NOMO-1 treated with dmso at 0.1 percent for 144 hours (cell line): ENCODE measurements at regions not wholly inside any gene's neighbourhood (a gene's known extent, or its start where the extent isn't known, plus 50 kb on each side); places are given as distances from the start of the nearest gene placed in this dataset.
"Not testable (repeated sequence)": the region's sequence is repeated elsewhere in the genome, so short reads cannot be mapped to it uniquely, and the experiment has no call there.

Source experiments
- DNase-seq: peaks from one replicate; lab custom pipeline; 2025; ENCODE audit not compliant: unreplicated experiment; lab: John Stamatoyannopoulos, UW

- DNase-seq: no peak
These were observed 136.3 kb downstream of the TFAP2C start for GRCh38 chr20:56765172-56766073.

- DNase-seq: no peak
These were observed 137.4 kb downstream of the TFAP2C start for GRCh38 chr20:56766528-56766927.

GRCh38 chr20:56769921-56770600 is 141.0 kb downstream of the TFAP2C start:
- DNase-seq: no peak

- DNase-seq: no peak
These were observed 144.6 kb downstream of the TFAP2C start for GRCh38 chr20:56773749-56774148.

- DNase-seq: no peak
These were observed 145.8 kb downstream of the TFAP2C start for GRCh38 chr20:56774873-56775272.

- DNase-seq: no peak
These were observed 147.2 kb downstream of the TFAP2C start for GRCh38 chr20:56776345-56776744.

GRCh38 chr20:56778765-56779195 is 149.7 kb downstream of the TFAP2C start:
- no peak for DNase-seq

- no peak for DNase-seq
These were observed 150.5 kb downstream of the TFAP2C start for GRCh38 chr20:56779452-56780143.

- no peak for DNase-seq
These were observed 151.2 kb downstream of the TFAP2C start for GRCh38 chr20:56780266-56780665.

- DNase-seq: no peak
These were observed 152.1 kb downstream of the TFAP2C start for GRCh38 chr20:56781108-56781739.

- not testable (repeated sequence) for DNase-seq
These were observed 153.0 kb downstream of the TFAP2C start for GRCh38 chr20:56781987-56782560.

- not testable (repeated sequence) for DNase-seq
These were observed 153.7 kb downstream of the TFAP2C start for GRCh38 chr20:56782814-56783213.

- DNase-seq: no peak
These were observed 154.7 kb downstream of the TFAP2C start for GRCh38 chr20:56783826-56784225.

GRCh38 chr20:56786503-56786902 is 157.4 kb downstream of the TFAP2C start:
- no peak for DNase-seq

GRCh38 chr20:56788041-56788670 is 159.1 kb downstream of the TFAP2C start:
- no peak for DNase-seq

GRCh38 chr20:56788671-56789610 is 159.8 kb downstream of the TFAP2C start:
- DNase-seq: no peak

- DNase-seq: no peak
These were observed 164.8 kb downstream of the TFAP2C start for GRCh38 chr20:56793916-56794315.

- DNase-seq: no peak
These were observed 166.4 kb downstream of the TFAP2C start for GRCh38 chr20:56795492-56795891.

GRCh38 chr20:56796345-56796744 is 167.2 kb downstream of the TFAP2C start:
- no peak for DNase-seq
